A549 (cell line): ENCODE measurements at regions not wholly inside any gene's neighbourhood (a gene's known extent, or its start where the extent isn't known, plus 50 kb on each side); places are given as distances from the start of the nearest gene placed in this dataset.

ENCODE experiments used
- ATAC-seq, 2 experiments: fragments of 200-7000 bp in 1 of 2; fragments of >200 bp in 1 of 2; cut with Nextera tagmentation in 1 of 2; cut with Tn5 transposase in 1 of 2; 3 replicates each; pipeline versions ENCODE4 v1.8.0 to v1.9.1; 2018 to 2020; ENCODE audit warnings: mild to moderate bottlenecking in 1 of 2, moderate library complexity in 1 of 2
- CTCF ChIA-PET: fragments of 300-600 bp; sonication (Branson Sonifier 250); formaldehyde crosslinking; extraction: SDS; loops from one replicate; lab custom pipeline; 2021; ENCODE audit warnings: antibody characterized with exemption, inconsistent platforms; lab: Yijun Ruan, JAX
- POLR2A ChIA-PET: fragments of 350-600 bp; formaldehyde crosslinking; extraction: SDS; loops from one replicate; lab custom pipeline; 2021; ENCODE audit warnings: antibody characterized with exemption, inconsistent platforms; lab: Yijun Ruan, JAX
- DNase-seq, 2 experiments: peaks; one replicate each; pipeline versions ENCODE4 v3.0.0 to v3.0.0-alpha.2; 2011 to 2016; ENCODE audit warnings: low read depth in 1 of 2, low spot score in 1 of 2
- FAIRE-seq: peaks from 2 replicates; lab custom pipeline; 2011; peaks lifted over from hg19 to GRCh38; lab: Jason Lieb, UNC
- H3K27ac ChIP-seq, 2 experiments: fragments of >200 bp; sonication (Bioruptor Twin); formaldehyde crosslinking; 3 replicates each; pipeline ENCODE4 v1.5.1; 2016 to 2017
- H3K4me1 ChIP-seq: fragments of >200 bp; sonication (Bioruptor Twin); formaldehyde crosslinking; 3 replicates; pipeline ENCODE4 v1.6.1; 2016
- H3K4me2 ChIP-seq: fragments of >200 bp; sonication (Bioruptor Twin); formaldehyde crosslinking; 3 replicates; pipeline ENCODE4 v1.6.1; 2016
- H3K4me3 ChIP-seq: fragments of >200 bp; sonication (Bioruptor Twin); formaldehyde crosslinking; 3 replicates; pipeline ENCODE4 v1.5.1; 2016
- H3K9me3 ChIP-seq: fragments of >200 bp; sonication (Bioruptor Twin); formaldehyde crosslinking; 3 replicates; pipeline ENCODE4 v1.6.1; 2016
- BHLHE40 ChIP-seq: IDR thresholded peaks from 2 replicates; pipeline ENCODE4 v1.6.1; 2012; ENCODE audit warnings: low read depth, low read length, inconsistent platforms
- CEBPB ChIP-seq, 2 experiments: fragments of >200 bp in 1 of 2; sonication (Bioruptor Twin) in 1 of 2; formaldehyde crosslinking in 1 of 2; IDR thresholded peaks; 2 replicates each; pipeline ENCODE4 v1.6.1; 2012 to 2016
- CHD4 ChIP-seq: fragments of 200-600 bp; sonication (generic); IDR thresholded peaks from 2 replicates; pipeline ENCODE4 v1.6.1; 2016; ENCODE audit warnings: antibody characterized with exemption, mild to moderate bottlenecking, borderline replicate concordance
- FOSL2 ChIP-seq, 2 experiments: fragments of 450-650 bp in 1 of 2; fragments of >200 bp in 1 of 2; sonication (Bioruptor Twin) in 1 of 2; formaldehyde crosslinking; IDR thresholded peaks; 2 replicates each; pipeline versions ENCODE4 v1.5.0 to v1.6.1; 2016 to 2020; ENCODE audit warnings: mild to moderate bottlenecking in 1 of 2, moderate library complexity in 1 of 2
- GATA3 ChIP-seq: IDR thresholded peaks from 2 replicates; pipeline ENCODE4 v1.6.1; 2012; ENCODE audit warnings: borderline replicate concordance
- HOXA7 ChIP-seq: fragments of 250-450 bp; sonication (Bioruptor Pico); IDR thresholded peaks from 2 replicates; pipeline ENCODE4 v1.5.0; 2020; ENCODE audit warnings: mild to moderate bottlenecking, moderate library complexity
- HOXB13 ChIP-seq: fragments of 250-450 bp; sonication (Bioruptor Pico); IDR thresholded peaks from 2 replicates; pipeline ENCODE4 v1.5.0; 2020; ENCODE audit warnings: low read depth, mild to moderate bottlenecking, moderate library complexity
- JUN ChIP-seq, 2 experiments: fragments of >200 bp; sonication (Bioruptor Twin); formaldehyde crosslinking; IDR thresholded peaks; 2 replicates in 1 of 2; 3 replicates in 1 of 2; pipeline ENCODE4 v1.6.1; 2016 to 2017
- MAZ ChIP-seq: fragments of 150-350 bp; IDR thresholded peaks from 2 replicates; pipeline ENCODE4 v1.6.1; 2014; ENCODE audit warnings: antibody characterized with exemption, low read depth, low read length, borderline replicate concordance
- POLR2AphosphoS2 ChIP-seq: conservative IDR thresholded peaks from 2 replicates; pipeline ENCODE4 v1.6.1; 2012; ENCODE audit warnings: low read length, improper control_type of control experiment, inconsistent platforms
- RNF2 ChIP-seq: fragments of 200-600 bp; sonication (generic); IDR thresholded peaks from 2 replicates; pipeline ENCODE4 v1.6.1; 2016; ENCODE audit warnings: low read depth, mild to moderate bottlenecking, antibody characterized with exemption, moderate library complexity, borderline replicate concordance
- SMC3 ChIP-seq: fragments of >200 bp; sonication (Bioruptor Twin); formaldehyde crosslinking; IDR thresholded peaks from 3 replicates; pipeline ENCODE4 v1.6.1; 2018; ENCODE audit warnings: inconsistent platforms
- TFCP2L1 ChIP-seq: fragments of 250-450 bp; sonication (Bioruptor Pico); IDR thresholded peaks from 2 replicates; pipeline ENCODE4 v1.5.0; 2021; ENCODE audit warnings: mild to moderate bottlenecking
- ZC3H11A ChIP-seq: fragments of 450-650 bp; IDR thresholded peaks from 2 replicates; pipeline ENCODE4 v1.6.1; 2014; ENCODE audit warnings: antibody characterized with exemption, mild to moderate bottlenecking
- ZFP36 ChIP-seq: fragments of 450-650 bp; IDR thresholded peaks from 2 replicates; pipeline ENCODE4 v1.6.1; 2014; ENCODE audit warnings: borderline replicate concordance; ENCODE audit not compliant: partially characterized antibody
- WGBS: methylation state at CpG from one replicate; pipeline ENCODE4 v1.1.6; 2017; ENCODE audit errors: missing lambda C conversion rate; 5-methylcytosine and 5-hydroxymethylcytosine counted together
- TF ChIP-seq, protein P1 (sequence below): fragments of 450-650 bp; IDR thresholded peaks from 2 replicates; pipeline ENCODE4 v1.6.1; 2014; ENCODE audit warnings: antibody characterized with exemption
- TF ChIP-seq, protein P2 (sequence below): fragments of 150-350 bp; IDR thresholded peaks from 2 replicates; pipeline ENCODE4 v1.6.1; 2014; ENCODE audit warnings: low read depth, mild to moderate bottlenecking, low read length
- TF ChIP-seq, protein P3 (sequence below): fragments of >200 bp; sonication (Bioruptor Twin); formaldehyde crosslinking; IDR thresholded peaks from 2 replicates; pipeline ENCODE4 v1.6.1; 2016
- TF ChIP-seq, protein P4 (sequence below): IDR thresholded peaks from 2 replicates; pipeline ENCODE4 v1.6.1; 2012
- TF ChIP-seq, protein P5 (sequence below): fragments of 200-600 bp; sonication (generic); IDR thresholded peaks from 2 replicates; pipeline ENCODE4 v1.6.1; 2016; ENCODE audit warnings: antibody characterized with exemption, mild to moderate bottlenecking, moderate library complexity

DNA sequence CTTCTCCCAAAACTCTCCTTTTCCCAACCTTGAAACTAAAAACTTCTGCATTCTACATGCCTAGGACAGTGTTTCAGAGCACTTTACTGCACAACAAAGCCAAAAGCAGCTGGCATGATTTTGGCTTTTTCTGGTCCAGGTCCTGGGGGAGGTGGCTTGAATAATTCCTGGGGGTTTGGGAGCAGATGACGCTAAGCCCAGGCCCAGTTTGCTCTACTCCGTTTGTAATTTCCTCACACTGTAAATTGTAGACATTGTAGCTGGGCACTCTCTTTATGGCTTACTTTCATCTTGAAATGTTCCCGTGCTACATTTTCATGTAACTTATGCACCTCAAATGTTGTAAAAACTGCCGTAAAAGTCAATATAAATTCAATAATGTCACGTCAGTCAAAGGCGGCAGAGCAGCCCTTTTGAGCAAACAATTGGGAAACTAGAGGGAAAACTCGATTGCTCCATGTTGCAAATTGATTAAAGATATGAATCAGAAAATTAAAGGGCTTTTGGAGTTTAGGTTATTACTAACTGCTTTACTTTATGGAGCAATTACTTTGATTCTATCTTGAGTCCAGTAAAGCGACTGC lies 373.2 kb upstream of the SLC14A2 start:
- FAIRE-seq, result no peak
- Histone ChIP-seq H3K27ac (no peak overlapping the region), H3K4me3 (no peak overlapping the region), H3K9me3 (no peaks in the 10 kb centered on the region), H3K4me1 (no peaks in the 10 kb centered on the region), H3K4me2 (no peak overlapping the region)
- DNase-seq, result no peak
- whole genome bisulfite sequencing, result 61% methylated on average over 8 of the region's 8 CpGs
- no peak for ATAC-seq
- ChIA-PET POLR2A (no interaction called here), CTCF (no interaction called here)
- TF ChIP-seq GATA3 (no peak), SMC3 (no peak), BHLHE40 (no peak), JUN (IDR thresholded peaks at IDR 0.05) (no peak), HOXB13 (CRISPR knock-in tag) (no peak), CEBPB (IDR thresholded peaks at IDR 0.05) (no peak), MAZ (no peak), TFCP2L1 (CRISPR knock-in tag) (no peak), CHD4 (no peak), RNF2 (no peak), FOSL2 (IDR thresholded peaks at IDR 0.05) (no peak), FOSL2 (CRISPR knock-in tag; IDR thresholded peaks at IDR 0.05) (no peak), POLR2AphosphoS2 (no peak), ZC3H11A (no peak), HOXA7 (CRISPR knock-in tag) (no peak), ZFP36 (no peak)
- TF ChIP-seq, protein P1, sequence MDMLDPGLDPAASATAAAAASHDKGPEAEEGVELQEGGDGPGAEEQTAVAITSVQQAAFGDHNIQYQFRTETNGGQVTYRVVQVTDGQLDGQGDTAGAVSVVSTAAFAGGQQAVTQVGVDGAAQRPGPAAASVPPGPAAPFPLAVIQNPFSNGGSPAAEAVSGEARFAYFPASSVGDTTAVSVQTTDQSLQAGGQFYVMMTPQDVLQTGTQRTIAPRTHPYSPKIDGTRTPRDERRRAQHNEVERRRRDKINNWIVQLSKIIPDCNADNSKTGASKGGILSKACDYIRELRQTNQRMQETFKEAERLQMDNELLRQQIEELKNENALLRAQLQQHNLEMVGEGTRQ, result no peak
- TF ChIP-seq, protein P2, sequence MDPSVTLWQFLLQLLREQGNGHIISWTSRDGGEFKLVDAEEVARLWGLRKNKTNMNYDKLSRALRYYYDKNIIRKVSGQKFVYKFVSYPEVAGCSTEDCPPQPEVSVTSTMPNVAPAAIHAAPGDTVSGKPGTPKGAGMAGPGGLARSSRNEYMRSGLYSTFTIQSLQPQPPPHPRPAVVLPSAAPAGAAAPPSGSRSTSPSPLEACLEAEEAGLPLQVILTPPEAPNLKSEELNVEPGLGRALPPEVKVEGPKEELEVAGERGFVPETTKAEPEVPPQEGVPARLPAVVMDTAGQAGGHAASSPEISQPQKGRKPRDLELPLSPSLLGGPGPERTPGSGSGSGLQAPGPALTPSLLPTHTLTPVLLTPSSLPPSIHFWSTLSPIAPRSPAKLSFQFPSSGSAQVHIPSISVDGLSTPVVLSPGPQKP, result no peak
- TF ChIP-seq, protein P3, sequence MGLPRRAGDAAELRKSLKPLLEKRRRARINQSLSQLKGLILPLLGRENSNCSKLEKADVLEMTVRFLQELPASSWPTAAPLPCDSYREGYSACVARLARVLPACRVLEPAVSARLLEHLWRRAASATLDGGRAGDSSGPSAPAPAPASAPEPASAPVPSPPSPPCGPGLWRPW, result no peak
- TF ChIP-seq, protein P4, sequence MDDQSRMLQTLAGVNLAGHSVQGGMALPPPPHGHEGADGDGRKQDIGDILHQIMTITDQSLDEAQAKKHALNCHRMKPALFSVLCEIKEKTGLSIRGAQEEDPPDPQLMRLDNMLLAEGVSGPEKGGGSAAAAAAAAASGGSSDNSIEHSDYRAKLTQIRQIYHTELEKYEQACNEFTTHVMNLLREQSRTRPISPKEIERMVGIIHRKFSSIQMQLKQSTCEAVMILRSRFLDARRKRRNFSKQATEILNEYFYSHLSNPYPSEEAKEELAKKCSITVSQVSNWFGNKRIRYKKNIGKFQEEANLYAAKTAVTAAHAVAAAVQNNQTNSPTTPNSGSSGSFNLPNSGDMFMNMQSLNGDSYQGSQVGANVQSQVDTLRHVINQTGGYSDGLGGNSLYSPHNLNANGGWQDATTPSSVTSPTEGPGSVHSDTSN, result no peak
- TF ChIP-seq, protein P5, sequence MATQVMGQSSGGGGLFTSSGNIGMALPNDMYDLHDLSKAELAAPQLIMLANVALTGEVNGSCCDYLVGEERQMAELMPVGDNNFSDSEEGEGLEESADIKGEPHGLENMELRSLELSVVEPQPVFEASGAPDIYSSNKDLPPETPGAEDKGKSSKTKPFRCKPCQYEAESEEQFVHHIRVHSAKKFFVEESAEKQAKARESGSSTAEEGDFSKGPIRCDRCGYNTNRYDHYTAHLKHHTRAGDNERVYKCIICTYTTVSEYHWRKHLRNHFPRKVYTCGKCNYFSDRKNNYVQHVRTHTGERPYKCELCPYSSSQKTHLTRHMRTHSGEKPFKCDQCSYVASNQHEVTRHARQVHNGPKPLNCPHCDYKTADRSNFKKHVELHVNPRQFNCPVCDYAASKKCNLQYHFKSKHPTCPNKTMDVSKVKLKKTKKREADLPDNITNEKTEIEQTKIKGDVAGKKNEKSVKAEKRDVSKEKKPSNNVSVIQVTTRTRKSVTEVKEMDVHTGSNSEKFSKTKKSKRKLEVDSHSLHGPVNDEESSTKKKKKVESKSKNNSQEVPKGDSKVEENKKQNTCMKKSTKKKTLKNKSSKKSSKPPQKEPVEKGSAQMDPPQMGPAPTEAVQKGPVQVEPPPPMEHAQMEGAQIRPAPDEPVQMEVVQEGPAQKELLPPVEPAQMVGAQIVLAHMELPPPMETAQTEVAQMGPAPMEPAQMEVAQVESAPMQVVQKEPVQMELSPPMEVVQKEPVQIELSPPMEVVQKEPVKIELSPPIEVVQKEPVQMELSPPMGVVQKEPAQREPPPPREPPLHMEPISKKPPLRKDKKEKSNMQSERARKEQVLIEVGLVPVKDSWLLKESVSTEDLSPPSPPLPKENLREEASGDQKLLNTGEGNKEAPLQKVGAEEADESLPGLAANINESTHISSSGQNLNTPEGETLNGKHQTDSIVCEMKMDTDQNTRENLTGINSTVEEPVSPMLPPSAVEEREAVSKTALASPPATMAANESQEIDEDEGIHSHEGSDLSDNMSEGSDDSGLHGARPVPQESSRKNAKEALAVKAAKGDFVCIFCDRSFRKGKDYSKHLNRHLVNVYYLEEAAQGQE, result no peak
